ENCODE measurements at regions not wholly inside any gene's neighbourhood (a gene's known extent, or its start where the extent isn't known, plus 50 kb on each side); places are given as distances from the start of the nearest gene placed in this dataset.

DNA sequence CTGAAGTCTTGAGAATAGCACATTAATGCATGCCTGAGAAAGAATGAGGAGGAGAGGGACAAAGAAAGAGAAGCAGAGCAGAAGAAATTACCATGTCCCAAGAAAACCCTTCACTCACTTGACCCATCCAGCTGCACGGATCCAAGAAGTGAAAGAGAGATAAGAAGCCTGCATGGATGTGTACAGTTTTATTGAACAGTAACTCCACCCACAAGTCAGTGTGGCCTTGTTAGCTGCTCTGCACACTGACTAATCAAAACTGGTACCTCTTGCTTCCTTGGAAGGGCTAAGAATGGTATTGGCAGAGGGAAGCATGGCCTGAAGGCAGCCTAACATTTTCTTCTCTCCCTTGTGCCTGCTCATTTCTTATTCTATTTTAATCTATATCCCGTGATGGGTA lies 163.9 kb downstream of the SLC7A11 start:
- no peak for DNase-seq
- no peaks in the 10 kb centered on the region for H3K36me3 Mint-ChIP-seq (ENCODE audit: low read depth)
- no peaks in the 10 kb centered on the region for H3K9me3 Mint-ChIP-seq
- 0 out of 2 replicates have a peak overlapping the region, but pooled peaks have one; percentile 6 for H3K27ac Mint-ChIP-seq
- peaks cover 42% of the 10 kb centered on the region for H3K4me1 Mint-ChIP-seq (ENCODE audit: low read depth)
- TF ChIP-seq, protein P1, sequence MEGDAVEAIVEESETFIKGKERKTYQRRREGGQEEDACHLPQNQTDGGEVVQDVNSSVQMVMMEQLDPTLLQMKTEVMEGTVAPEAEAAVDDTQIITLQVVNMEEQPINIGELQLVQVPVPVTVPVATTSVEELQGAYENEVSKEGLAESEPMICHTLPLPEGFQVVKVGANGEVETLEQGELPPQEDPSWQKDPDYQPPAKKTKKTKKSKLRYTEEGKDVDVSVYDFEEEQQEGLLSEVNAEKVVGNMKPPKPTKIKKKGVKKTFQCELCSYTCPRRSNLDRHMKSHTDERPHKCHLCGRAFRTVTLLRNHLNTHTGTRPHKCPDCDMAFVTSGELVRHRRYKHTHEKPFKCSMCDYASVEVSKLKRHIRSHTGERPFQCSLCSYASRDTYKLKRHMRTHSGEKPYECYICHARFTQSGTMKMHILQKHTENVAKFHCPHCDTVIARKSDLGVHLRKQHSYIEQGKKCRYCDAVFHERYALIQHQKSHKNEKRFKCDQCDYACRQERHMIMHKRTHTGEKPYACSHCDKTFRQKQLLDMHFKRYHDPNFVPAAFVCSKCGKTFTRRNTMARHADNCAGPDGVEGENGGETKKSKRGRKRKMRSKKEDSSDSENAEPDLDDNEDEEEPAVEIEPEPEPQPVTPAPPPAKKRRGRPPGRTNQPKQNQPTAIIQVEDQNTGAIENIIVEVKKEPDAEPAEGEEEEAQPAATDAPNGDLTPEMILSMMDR (IDR thresholded peaks at IDR 0.05) = no peak
- no peak overlapping the region for H3K4me3 Mint-ChIP-seq
- H3K27me3 Mint-ChIP-seq (ENCODE audit: insufficient read depth) = no peaks in the 10 kb centered on the region

DNA sequence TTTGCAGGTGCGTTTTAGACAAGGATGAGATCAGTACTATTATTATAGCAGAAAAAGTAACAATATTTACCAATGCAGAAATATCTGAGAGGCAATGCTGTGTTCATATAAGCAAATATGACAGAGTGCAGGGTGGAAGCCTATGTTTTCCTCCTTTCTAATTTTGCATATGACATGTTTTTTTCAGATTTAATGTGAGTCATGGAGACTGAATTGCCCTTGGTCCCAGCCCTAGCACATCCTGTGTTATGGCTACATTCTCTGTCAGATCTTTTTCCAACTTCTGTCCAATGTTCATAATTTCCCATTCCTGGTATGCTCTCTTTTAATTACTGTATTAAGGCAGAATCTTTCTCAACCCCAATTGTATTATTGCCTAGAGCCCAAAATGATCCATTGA lies 165.6 kb downstream of the SLC7A11 start:
- Mint-ChIP-seq H3K27ac (peak overlapping the region; percentile 4; the same call in 1 of the 2 replicates), H3K4me3 (no peak overlapping the region), H3K4me1 (ENCODE audit: low read depth) (peaks cover 36% of the 10 kb centered on the region), H3K9me3 (no peaks in the 10 kb centered on the region), H3K27me3 (ENCODE audit: insufficient read depth) (no peaks in the 10 kb centered on the region), H3K36me3 (ENCODE audit: low read depth) (no peaks in the 10 kb centered on the region)
- TF ChIP-seq, protein P1 (IDR thresholded peaks at IDR 0.05) = no peak
- no peak for DNase-seq

DNA sequence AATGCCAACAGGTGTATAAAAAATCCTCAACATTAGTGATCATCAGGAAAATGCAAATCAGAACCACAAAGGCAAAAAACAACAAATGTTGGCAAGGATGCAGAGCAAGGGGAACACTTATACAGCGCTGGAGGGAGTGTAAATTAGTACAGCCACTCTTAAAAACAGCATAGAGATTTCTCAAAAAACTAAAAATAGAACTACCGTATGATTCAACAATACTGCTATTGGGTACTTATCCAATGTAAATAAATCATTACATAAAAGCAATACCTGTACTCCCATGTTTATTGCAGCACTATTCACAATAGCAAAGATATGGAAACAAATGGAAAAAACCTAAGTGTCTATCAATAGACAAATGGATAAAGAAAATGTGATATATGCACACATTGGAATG lies 171.3 kb downstream of the SLC7A11 start:
- Mint-ChIP-seq H3K4me3 (no peak overlapping the region), H3K27me3 (ENCODE audit: insufficient read depth) (no peaks in the 10 kb centered on the region), H3K9me3 (no peaks in the 10 kb centered on the region), H3K4me1 (ENCODE audit: low read depth) (peaks cover 17% of the 10 kb centered on the region), H3K27ac (no peak overlapping the region), H3K36me3 (ENCODE audit: low read depth) (peaks cover 6% of the 10 kb centered on the region)
- TF ChIP-seq, protein P1 (IDR thresholded peaks at IDR 0.05) = no peak
- DNase-seq = no peak

DNA sequence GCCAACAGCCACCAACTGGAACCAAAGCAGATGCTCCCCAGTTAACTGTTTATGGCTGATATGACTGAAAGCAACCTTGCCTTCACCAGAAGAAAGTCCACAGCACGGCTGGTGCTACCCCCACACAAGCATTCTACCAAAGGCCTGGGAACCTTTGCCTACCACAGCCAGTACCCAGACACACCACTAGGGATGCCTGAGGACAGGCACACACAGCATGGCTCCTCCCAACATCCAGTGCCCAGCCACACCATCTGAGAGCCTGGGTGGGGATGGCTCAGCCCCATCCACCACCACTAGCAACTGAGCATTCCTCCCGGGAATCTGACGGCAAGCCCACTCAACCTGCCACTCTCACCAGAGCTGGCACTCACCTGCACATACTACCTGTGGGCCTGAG lies 178.6 kb downstream of the SLC7A11 start:
- H3K4me1 Mint-ChIP-seq (ENCODE audit: low read depth) = peaks cover 26% of the 10 kb centered on the region
- DNase-seq = no peak
- H3K27ac Mint-ChIP-seq = no peak overlapping the region; the same call in 1 of the 2 replicates
- no peaks in the 10 kb centered on the region for H3K27me3 Mint-ChIP-seq (ENCODE audit: insufficient read depth)
- no peak overlapping the region for H3K4me3 Mint-ChIP-seq
- TF ChIP-seq, protein P1 (IDR thresholded peaks at IDR 0.05) = no peak
- peaks cover 6% of the 10 kb centered on the region for H3K9me3 Mint-ChIP-seq
- peaks cover 25% of the 10 kb centered on the region for H3K36me3 Mint-ChIP-seq (ENCODE audit: low read depth)

DNA sequence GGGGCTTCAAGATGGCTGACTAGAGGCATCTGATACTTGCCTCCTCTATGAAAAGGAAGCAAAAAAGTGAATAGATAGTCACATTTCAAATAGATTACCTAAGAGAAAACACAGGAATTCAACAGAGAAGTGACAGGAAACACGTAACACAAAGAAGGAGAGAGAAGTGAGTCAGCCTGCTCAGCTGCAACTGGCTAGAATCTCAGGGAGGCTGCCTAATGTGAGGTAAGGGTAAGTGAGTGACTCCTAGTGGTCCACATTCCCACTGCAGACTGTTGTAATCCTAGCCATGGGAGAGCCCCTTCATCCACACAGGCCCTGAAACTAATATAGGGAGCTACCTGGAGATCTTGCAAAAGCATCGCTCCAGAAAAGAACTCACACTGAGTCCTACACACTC lies 179.2 kb downstream of the SLC7A11 start:
- H3K27ac Mint-ChIP-seq = peak overlapping the region; percentile 42; the same call in 1 of the 2 replicates
- peak; percentile 28 for DNase-seq

More for the DNA sequence above, 179.2 kb downstream of the SLC7A11 start:
- TF ChIP-seq, protein P1 (IDR thresholded peaks at IDR 0.05) = peak; percentile 48
- Mint-ChIP-seq H3K27me3 (ENCODE audit: insufficient read depth) (no peaks in the 10 kb centered on the region), H3K9me3 (peaks cover 6% of the 10 kb centered on the region), H3K36me3 (ENCODE audit: low read depth) (peaks cover 31% of the 10 kb centered on the region), H3K4me3 (no peak overlapping the region), H3K4me1 (ENCODE audit: low read depth) (peaks cover 33% of the 10 kb centered on the region)
